BJ (cell line): ENCODE measurements at regions not wholly inside any gene's neighbourhood (a gene's known extent, or its start where the extent isn't known, plus 50 kb on each side); places are given as distances from the start of the nearest gene placed in this dataset.

ENCODE experiments used
- CTCF ChIA-PET: fragments of 350-600 bp; formaldehyde crosslinking; extraction: SDS; loops from one replicate; lab custom pipeline; 2021; ENCODE audit warnings: antibody characterized with exemption, inconsistent platforms; lab: Yijun Ruan, JAX
- POLR2A ChIA-PET: fragments of 300-600 bp; sonication (Branson Sonifier 250); formaldehyde crosslinking; extraction: SDS; loops from one replicate; lab custom pipeline; 2021; ENCODE audit warnings: antibody characterized with exemption; lab: Charles Lee
- DNase-seq: peaks from one replicate; pipeline ENCODE4 v3.0.0-alpha.2; 2011; ENCODE audit warnings: low read depth
- H3K27me3 ChIP-seq: 2 replicates; pipeline ENCODE4 v1.6.0; 2011; ENCODE audit warnings: low read length; ENCODE audit not compliant: control insufficient read depth, insufficient read depth
- H3K36me3 ChIP-seq: 2 replicates; pipeline ENCODE4 v1.5.1; 2011; ENCODE audit warnings: low read length; ENCODE audit not compliant: control insufficient read depth, insufficient read depth
- H3K4me3 ChIP-seq: 2 replicates; pipeline ENCODE4 v1.5.1; 2011; ENCODE audit warnings: low read depth, mild to moderate bottlenecking, control low read depth, low read length
- TF ChIP-seq, protein P1 (sequence below): IDR thresholded peaks from 2 replicates; pipeline ENCODE4 v1.5.1; 2011; ENCODE audit warnings: low read depth, mild to moderate bottlenecking, control low read depth, inconsistent platforms, low read length, moderate library complexity; ENCODE audit not compliant: insufficient read depth

DNA sequence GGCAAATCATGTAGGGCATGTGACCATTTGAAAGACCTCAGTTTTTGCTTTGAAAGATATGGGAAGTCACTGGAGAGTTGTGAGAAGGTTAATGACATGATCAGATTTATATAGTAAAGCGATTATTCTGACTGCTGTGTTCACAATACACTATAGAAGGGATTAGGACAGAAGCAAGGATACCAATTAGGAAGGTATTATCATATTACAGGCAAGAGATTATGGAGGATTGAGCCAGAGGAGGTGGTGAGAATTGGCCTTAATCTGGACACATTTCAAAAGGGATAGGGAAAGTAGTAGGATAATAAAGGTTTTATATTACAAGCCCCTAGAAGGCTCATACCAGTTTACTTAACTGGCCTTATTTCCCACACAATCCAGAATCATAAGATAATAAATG, 124.9 kb upstream of the POF1B start:
- DNase-seq: no peak
- Histone ChIP-seq H3K27me3 (no peaks in the 10 kb centered on the region), H3K36me3 (no peaks in the 10 kb centered on the region), H3K4me3 (no peak overlapping the region)
- TF ChIP-seq, protein P1, sequence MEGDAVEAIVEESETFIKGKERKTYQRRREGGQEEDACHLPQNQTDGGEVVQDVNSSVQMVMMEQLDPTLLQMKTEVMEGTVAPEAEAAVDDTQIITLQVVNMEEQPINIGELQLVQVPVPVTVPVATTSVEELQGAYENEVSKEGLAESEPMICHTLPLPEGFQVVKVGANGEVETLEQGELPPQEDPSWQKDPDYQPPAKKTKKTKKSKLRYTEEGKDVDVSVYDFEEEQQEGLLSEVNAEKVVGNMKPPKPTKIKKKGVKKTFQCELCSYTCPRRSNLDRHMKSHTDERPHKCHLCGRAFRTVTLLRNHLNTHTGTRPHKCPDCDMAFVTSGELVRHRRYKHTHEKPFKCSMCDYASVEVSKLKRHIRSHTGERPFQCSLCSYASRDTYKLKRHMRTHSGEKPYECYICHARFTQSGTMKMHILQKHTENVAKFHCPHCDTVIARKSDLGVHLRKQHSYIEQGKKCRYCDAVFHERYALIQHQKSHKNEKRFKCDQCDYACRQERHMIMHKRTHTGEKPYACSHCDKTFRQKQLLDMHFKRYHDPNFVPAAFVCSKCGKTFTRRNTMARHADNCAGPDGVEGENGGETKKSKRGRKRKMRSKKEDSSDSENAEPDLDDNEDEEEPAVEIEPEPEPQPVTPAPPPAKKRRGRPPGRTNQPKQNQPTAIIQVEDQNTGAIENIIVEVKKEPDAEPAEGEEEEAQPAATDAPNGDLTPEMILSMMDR: no peak
- ChIA-PET CTCF (no interaction called here), POLR2A (no interaction called here)

DNA sequence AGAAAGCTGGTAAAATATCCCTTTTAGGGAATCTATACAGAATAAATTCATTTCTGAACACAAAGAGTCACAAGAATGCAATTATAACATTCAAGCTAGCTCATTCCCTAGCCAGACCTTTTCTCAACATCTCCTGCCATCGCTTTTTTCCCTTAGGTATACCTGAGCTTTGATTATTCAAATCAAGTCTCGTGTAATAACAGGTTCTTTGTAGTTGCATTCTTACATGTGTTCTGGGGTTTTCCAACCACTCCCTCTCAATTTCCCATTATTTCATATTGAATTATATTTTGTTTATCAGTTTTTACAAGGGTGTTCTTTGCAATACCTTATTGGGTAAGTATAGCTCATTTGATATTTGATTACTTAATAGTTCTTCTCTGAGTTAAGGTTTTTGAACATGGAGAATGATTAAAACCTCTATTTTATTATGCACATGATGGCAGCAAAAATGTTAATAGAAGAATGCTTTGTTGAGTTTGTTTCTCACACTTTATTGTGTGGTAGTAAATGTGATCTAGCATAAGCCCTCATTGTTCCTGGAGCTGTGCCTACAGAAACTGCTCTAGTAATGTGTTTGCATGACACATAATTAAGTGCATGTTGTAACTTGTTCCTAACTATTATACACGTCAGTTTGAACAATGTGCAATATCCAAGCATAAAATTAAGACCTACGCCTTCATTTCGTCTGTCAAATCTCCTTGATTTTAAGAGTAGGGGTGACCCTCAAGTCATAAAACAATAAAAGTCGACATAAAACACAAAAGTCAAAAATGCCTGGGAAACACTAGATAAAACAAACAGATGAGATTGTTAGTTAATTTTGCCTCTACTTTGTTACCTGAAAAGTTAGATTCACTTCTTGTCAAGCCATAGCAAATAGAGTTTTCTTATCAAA, 124.0 kb upstream of the POF1B start:
- CTCF ChIA-PET: no interaction called here
- no peak overlapping the region for H3K4me3 ChIP-seq
- no peaks in the 10 kb centered on the region for H3K27me3 ChIP-seq
- no peaks in the 10 kb centered on the region for H3K36me3 ChIP-seq
- DNase-seq: no peak
- POLR2A ChIA-PET: no interaction called here
- TF ChIP-seq, protein P1: no peak

DNA sequence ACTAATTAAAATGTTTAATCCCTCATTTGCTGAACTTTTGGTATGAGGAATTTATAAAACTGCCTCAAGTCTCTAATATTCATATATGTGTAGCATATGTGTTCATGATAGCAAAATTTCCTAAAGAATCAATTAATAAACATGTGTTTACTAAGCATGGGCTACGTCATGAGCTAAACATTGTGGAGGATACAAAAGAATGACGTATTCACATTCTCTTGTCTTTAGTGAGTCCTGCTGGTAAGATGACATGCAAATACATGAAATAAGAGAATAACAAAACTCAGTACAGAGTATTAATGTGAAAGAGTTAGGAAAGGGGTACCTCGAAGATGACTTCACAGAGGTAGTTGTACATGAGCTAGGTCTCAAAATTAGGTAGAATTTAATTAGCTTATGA, 121.9 kb upstream of the POF1B start:
- ChIA-PET POLR2A (no interaction called here), CTCF (no interaction called here)
- Histone ChIP-seq H3K4me3 (no peak overlapping the region), H3K36me3 (no peaks in the 10 kb centered on the region), H3K27me3 (no peaks in the 10 kb centered on the region)
- TF ChIP-seq, protein P1: no peak
- no peak for DNase-seq

DNA sequence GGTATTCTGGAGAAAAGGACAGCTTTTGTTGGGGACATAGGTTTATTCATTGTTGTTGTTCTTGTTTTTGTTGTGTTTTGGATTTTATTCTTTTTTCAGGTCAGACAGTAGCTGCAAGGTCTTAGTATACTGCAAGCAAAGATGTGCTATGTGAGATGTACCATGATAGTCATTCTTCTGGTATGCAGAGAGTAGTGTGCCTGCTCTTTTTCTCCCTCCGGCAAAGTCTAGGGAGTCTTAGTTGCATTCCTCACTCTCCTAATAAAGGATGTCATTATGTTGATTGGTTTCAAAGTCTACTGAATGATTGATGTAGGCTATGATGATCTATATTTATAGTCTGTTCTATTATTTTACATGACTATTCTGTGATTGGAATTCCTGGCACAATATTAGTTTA, 119.9 kb upstream of the POF1B start:
- CTCF ChIA-PET: no interaction called here
- no peaks in the 10 kb centered on the region for H3K27me3 ChIP-seq
- H3K4me3 ChIP-seq: no peak overlapping the region
- no peak for DNase-seq
- no peaks in the 10 kb centered on the region for H3K36me3 ChIP-seq
- POLR2A ChIA-PET: no interaction called here
- TF ChIP-seq, protein P1: no peak

DNA sequence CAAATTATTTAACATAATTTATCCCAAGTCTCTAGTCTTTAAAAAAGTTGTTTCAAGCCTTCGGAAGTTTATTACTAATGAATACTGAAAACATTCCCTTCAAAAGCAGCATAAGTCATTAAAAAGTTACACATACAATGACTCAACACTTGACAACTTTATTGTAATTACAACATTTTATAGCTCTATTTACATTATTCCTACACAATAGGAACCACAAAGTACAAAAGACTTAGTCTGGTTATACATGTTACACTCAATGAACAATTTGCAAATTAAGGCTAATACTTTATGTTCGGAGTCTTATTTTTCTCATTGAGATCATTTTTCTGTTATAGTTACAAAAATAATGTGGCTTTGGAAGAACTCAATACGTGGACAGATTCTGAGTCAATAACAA, 114.4 kb upstream of the POF1B start:
- TF ChIP-seq, protein P1: no peak
- ChIA-PET CTCF (no interaction called here), POLR2A (no interaction called here)
- no peaks in the 10 kb centered on the region for H3K36me3 ChIP-seq
- no peaks in the 10 kb centered on the region for H3K27me3 ChIP-seq
- no peak for DNase-seq
- H3K4me3 ChIP-seq: no peak overlapping the region
